ENCODE measurements at regions not wholly inside any gene's neighbourhood (a gene's known extent, or its start where the extent isn't known, plus 50 kb on each side); places are given as distances from the start of the nearest gene placed in this dataset.
"Not testable (repeated sequence)": the region's sequence is repeated elsewhere in the genome, so short reads cannot be mapped to it uniquely, and the experiment has no call there.

GRCh38 chrX:56029691-56030090, 202.5 kb upstream of the KLF8 start:
- DNase-seq (ENCODE audit: low read depth): peak; percentile 6
- no peak overlapping the region for H3K4me3 ChIP-seq (ENCODE audit: low read depth, low read length)
- TF ChIP-seq CTCF (IDR thresholded peaks at IDR 0.05; ENCODE audit: control insufficient read depth, extremely low read depth, insufficient read depth): no peak

GRCh38 chrX:56031409-56031808, 200.7 kb upstream of the KLF8 start:
- no peak overlapping the region for H3K4me3 ChIP-seq (ENCODE audit: low read depth, low read length)
- no peak for TF ChIP-seq CTCF (IDR thresholded peaks at IDR 0.05; ENCODE audit: control insufficient read depth, extremely low read depth, insufficient read depth)
- no peak for DNase-seq (ENCODE audit: low read depth)

- TF ChIP-seq CTCF (IDR thresholded peaks at IDR 0.05; ENCODE audit: control insufficient read depth, extremely low read depth, insufficient read depth): no peak
- H3K4me3 ChIP-seq (ENCODE audit: low read depth, low read length): no peak overlapping the region
- no peak for DNase-seq (ENCODE audit: low read depth)
These were observed 198.5 kb upstream of the KLF8 start for GRCh38 chrX:56033495-56034180.

- DNase-seq (ENCODE audit: low read depth); H3K4me3 ChIP-seq (ENCODE audit: low read depth, low read length): not testable (repeated sequence)
These were observed 179.4 kb upstream of the KLF8 start for GRCh38 chrX:56052673-56053330.

GRCh38 chrX:56057325-56057724, 174.8 kb upstream of the KLF8 start:
- DNase-seq (ENCODE audit: low read depth): no peak
- no peak for TF ChIP-seq CTCF (IDR thresholded peaks at IDR 0.05; ENCODE audit: control insufficient read depth, extremely low read depth, insufficient read depth)
- H3K4me3 ChIP-seq (ENCODE audit: low read depth, low read length): no peak overlapping the region

- no peak for TF ChIP-seq CTCF (IDR thresholded peaks at IDR 0.05; ENCODE audit: control insufficient read depth, extremely low read depth, insufficient read depth)
- no peak overlapping the region for H3K4me3 ChIP-seq (ENCODE audit: low read depth, low read length)
- DNase-seq (ENCODE audit: low read depth): no peak
These were observed 166.1 kb upstream of the KLF8 start for GRCh38 chrX:56066016-56066415.

- TF ChIP-seq CTCF (IDR thresholded peaks at IDR 0.05; ENCODE audit: control insufficient read depth, extremely low read depth, insufficient read depth): no peak
- H3K4me3 ChIP-seq (ENCODE audit: low read depth, low read length): no peak overlapping the region
- DNase-seq (ENCODE audit: low read depth): no peak
These were observed 163.8 kb upstream of the KLF8 start for GRCh38 chrX:56068274-56068758.
